Activated CD8-positive, alpha-beta memory T cell treated with anti-CD3 and anti-CD28 coated beads, Interleukin-2, amount 50 U/mL, for 24 hours (primary cell): ENCODE measurements at regions not wholly inside any gene's neighbourhood (a gene's known extent, or its start where the extent isn't known, plus 50 kb on each side); places are given as distances from the start of the nearest gene placed in this dataset.

ENCODE experiments used
- DNase-seq: peaks from one replicate; pipeline ENCODE4 v3.0.0-alpha.2; 2020; ENCODE audit errors: extremely low read depth

DNA sequence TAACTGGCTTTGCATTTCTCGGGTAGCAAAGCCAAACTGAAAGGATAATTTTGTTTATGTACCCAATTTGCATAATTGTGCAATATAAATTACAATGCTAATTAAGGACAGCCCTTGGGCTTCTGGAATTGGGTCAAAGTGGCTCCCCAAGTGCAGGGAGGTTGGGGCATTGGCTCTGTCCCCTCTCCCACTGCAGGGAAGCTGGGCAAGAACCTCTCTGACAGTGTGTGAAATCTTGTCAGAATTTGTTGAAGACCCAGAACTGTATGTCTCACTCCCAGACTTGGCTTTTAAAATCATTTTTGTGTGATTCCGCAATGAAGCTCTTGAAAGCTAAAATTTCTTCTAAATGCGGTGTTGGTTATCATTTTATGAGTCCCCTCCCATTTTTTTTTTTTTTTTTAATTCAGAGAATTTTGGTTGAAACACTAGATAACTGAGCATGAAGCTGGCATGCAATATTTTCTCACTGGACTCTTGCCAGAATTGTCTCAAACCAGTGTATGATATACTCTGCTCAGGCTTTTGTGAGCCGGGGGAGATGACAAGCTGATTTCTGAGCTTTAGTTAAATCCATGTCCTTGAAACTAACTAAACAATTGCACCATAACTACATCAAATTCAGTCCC is 878.9 kb upstream of the CXADR start:
- no peak for DNase-seq

DNA sequence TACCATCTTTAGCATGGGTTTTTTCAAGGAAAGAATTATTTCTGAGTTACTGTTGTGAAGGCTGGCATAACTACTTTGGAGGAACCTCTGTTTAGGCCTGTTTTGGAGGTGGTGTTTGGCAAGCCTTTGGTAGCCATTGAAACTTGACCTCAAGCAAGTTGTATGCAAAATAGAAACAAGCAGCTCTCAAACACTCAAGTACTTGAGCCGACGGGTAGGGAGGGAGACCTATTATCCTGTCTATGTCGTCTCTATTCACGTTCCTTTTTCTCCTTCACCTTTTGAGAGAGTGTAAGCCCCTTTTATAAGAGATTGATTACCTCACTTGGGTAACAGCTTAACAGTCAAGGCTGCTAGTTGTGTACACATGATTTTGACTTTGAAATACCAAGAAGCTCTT is 878.3 kb upstream of the CXADR start:
- no peak for DNase-seq

DNA sequence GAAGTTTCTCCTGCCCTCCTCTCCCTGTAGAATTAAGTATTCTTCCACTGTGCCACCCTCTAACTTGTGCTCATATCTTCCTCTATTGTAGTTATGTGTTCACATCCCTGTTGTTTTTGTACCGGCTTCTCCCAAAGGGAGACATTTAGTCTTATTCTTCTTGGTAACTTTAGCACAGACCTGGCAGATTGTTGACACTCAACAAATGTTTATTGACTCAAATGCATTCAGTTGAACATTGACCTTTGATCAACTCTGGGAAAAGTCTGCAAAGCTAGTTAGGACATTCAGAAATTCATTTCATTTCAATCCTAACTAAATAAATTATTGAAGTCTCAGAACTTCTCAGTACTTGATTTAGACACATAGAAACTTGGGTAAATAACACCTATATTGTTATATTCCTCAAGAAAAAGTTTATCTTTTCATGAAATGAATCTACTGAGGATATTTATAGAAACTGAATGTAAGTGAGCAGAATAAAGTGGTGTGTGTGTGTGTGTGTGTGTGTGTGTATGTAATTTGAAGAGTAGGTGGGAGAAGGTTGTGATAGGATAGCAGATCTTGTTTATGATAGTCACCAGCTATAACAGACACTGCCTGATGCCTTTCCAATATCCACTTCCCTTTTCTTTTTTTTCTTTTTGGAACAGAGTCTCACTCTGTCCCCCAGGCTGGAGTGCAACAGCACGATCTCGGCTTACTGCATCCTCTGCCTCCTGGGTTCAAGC is 872.4 kb upstream of the CXADR start:
- DNase-seq, result no peak

DNA sequence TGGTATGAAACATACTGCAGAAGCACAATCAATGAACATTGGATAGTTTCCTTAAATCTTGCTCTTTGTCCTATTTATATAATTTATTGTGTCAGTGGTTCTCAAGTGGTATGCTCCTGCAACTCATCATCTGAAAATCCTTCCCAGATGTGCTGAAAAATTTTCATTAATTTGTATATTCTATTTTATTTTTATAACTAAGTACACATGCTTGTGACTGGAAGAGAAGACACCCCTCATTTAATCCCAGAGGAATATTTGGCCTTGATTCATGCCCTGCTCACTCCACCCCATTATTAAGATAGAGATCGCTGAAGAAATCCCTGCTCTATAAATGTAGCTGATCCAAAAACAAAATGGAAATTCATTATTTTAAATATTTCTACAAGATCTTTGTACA is 870.5 kb upstream of the CXADR start:
- DNase-seq, result no peak

DNA sequence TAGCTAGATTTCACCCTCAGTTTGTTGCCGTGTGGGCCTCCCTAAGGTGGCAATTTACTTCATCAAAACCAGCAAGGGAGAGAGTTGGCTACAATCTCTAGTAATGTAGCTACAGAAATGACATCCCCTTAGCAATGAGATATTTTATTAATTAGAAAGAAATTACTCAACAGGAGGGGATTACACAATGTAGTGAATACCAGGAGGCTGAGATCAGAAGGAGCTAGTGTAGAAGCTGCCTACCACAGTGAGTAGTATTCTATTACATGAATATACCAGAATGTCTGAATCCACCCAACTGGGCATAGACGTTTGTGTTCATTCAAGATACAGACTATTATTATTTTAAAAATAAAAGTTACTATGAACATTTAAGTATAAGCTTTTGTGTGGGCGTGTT is 868.2 kb upstream of the CXADR start:
- no peak for DNase-seq

DNA sequence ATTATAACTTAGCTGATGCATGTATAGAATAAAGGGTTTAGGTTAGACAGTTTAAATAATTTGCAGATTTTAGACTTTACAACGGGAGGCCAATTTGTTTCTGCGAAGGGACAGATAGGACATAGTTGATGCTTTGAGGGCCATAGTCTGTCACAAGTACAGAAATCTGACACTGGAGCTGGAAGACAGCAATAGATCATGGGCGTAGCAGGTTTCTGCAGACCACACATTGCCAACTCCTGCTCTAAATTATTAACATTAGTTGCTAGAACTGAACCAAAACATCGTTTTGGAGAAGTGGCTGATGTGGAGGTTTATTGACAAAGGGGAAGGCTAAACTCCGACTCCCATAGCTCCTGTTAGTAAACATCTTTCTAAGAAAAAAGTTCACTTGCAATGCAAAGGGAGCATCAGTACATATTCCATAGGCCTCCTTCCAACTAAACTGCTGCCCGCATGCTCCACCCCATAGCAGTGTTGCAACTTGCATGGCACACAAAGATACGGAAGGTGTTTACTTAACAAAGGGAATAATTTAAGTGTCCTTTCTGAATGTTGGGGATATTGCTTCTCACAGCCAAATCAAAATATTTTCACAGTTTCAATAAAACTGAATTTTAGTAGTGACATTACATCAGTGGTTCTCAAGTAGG is 862.0 kb upstream of the CXADR start:
- no peak for DNase-seq

DNA sequence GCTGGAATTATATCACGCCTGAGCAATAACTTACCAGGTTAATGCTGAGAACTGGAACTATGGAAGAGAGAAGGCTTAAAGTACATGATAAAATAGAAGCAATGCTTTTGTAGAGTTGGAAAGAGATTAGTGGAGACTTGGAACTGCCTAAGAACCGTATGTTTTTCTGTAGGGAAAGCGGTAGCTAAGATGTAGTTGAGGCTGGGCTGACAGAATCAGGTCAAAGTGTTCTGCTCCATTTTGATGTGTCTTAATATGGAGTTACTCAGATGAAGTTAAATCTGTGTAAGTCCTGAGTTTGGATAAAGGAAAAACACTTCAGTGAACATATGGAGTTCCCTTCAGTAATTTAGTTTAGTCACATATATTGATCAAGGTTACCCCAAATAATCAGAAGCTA is 860.9 kb upstream of the CXADR start:
- DNase-seq, result no peak

DNA sequence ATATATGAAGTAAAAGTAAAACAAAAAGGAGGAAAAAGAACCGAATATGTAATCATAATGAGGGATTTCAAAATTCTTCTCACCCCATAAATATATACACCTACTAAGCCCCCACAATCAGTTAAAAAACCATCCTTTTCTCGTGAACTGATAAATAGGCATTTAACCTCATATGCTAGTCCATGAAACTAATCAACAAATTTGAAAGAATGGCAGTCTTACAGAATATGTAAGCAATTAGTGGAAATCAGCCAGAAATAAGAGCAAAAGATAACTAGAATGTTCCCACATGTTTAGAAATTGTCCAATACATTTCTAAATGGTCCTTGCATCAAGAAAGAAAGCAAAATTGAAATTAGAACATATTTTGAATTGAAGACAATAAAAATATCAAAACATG is 849.4 kb upstream of the CXADR start:
- no peak for DNase-seq

DNA sequence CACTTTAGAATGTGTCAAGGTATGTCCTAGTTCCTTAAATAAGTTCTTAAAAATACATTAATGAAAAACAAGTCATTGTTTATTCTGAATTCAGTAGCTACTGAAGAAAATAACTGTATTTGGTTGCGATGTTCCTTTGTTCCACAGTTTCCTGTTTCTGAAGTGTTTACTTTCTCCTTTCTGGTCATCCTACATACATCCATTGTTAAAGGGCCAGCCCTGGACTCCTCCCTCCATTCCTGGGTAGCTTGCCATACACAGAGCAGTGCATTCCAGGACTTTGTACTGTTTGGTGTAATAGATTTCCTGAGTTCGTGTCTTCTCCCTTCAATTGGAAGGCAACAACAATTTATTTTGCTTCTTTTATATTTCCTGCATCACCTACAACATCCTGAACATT is 845.4 kb upstream of the CXADR start:
- DNase-seq, result no peak

DNA sequence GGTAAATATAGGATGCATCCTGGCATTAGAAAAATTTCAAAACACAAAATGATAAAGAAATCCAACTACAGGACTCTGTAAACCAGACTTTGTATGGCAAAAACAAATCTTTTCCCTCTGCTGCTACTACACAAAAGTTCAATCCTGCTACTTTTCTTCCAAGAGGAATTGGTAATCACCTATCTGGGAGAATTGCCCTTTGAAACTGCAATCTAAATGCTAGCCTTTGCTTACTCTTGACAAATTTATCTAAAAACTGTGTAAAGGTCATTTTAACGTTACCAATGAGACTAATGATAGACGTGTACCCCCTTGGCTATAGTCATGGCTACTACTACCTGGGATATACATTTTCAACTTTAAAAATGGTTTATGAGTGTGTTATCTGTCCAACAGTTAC is 837.9 kb upstream of the CXADR start:
- no peak for DNase-seq

DNA sequence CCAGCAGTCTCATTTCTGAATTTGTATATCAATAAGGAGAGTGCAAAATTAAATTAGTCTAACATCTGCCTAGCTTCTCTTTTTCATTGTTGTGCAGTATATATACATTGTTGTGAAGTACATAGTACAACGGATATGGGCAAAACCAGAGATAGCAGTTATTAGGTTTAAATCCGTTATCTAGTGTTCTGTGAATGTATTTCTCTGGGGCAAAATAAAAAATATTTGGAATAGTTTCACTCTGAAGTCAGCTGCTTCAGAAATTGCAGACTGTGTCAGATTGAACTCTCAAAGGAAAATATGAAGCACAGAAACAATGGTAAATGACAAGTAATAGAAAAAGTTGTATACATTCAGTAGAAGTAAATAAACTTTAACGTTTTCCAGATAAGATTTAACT is 836.5 kb upstream of the CXADR start:
- no peak for DNase-seq

DNA sequence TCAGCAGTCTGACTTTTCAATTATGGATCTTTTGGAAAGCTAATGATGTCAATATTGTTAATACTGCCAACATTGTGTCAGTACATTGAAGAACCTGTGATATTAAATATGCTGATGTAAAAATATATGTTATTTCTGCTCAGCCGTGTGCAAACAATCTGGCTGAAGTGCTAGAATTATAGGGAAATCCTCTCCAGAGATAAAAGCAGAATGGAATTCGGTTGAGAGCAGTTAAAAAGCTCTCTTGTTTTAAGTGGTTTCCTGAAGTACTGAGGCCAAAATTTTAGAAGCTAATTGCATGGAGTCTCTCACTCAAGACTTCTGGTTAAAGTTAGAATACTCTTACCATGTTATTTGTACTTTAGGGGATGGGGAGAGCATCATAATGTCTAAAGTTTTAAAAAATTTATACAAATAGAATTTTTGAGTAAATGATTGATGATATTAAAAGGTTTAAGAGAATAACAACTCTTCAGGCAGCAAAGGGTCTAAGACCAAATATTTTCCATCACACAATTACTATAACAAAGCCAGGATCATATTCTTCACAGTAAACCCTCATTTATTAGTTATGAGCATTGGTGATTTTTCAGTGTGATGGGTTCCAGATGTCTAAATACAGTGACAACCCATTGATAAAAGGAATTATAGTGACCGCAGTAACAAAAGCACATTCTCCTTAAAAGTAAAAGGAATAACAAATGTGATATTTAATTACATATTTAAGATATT is 834.2 kb upstream of the CXADR start:
- no peak for DNase-seq

DNA sequence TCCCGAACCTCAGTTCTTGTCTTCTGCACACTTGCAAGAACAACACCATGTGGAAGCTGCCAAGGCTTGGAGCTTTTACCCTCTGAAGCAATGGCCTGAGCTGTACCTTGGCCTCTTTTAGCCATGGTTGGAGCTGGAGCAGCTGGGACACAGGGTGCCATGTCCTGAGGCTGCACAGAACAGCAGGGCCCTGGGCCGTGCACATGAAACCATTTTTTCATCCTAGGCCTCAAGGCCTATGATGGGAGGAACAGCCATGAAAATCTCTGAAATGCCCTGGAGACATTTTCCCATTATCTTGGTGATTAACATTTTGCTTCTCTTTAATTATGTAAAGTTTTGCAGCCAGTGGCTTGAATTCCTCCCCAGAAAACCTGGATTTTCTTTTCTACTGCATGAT is 817.8 kb upstream of the CXADR start:
- no peak for DNase-seq

DNA sequence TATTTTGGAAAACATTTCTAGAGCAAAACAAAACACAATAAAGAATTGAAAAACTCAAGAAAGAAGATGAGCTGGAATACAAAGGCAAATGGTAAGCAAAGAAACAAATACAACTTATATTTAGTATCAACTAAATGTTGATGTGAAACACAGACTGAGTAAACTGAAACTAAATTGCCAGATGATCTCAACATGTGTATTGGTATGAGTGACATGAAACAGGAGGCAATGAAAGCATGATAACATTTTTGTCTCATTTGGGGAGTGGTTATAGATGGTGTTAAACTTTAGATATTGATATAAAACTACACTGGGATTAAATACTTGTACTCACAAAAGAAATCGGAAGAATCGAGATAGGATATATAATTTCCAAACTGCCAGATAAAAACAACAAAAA is 805.6 kb upstream of the CXADR start:
- DNase-seq, result no peak

DNA sequence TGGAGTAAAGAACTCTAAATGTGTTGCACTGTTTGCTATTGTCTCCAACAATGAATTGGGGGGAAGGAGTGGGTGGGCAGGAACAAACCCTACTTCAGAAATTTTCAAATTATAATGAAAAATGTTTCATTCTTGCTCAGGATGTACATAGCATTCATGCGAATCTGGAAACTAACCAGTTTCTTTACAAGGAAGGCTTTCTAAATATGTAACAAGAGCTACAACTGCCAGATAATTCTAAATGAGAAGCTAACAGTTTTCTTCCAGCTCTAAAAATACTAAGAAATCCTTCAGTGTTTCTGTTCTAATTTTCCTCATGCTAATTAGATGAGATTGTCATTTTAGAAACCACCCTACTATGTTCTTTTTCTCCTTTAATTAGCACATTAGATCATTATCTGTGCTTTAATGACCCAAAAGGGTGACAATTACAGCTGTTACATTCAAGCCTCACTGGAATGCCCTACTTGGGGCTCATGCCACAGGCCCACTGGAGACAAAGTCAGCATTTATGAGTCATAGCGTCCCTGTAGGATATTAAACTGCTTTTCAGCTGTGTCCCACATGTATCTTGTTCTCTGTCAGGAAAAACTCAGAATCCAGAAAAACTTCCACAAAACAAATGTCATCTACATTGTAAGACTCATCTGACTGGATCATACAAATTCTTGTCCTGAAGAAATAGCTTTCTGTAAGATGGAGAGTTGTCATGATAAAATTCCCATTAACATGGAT is 804.6 kb upstream of the CXADR start:
- no peak for DNase-seq

DNA sequence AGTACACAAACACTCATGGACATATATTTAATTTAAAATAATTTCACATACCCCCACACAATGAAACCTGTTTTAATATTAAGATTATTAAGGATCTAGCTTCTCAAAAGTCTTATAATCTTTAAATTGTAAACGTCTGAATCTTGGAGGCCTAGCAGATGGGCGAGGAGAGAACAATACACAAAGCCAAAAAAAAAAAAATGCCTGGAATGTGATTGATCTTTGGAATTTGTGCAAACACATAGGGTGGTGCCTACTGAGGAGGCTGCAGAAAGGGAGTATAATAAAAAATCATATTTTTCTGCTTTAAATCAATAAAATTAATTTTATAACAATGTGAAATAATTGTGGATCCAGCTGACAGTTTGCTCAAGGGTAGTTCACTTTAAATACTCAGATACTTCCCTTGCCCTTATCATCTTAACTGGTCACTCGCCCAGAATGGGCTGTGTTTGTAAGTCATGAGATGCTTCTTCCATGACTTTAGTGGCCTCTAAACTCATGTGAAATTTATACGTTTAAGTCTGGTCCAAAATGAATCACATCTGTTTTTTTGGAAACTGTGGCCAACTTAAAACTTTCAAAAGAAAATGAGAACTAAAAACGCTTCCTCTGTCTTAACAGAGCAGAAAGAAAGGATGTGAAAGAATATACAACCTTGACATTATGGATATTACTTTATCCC is 802.8 kb upstream of the CXADR start:
- no peak for DNase-seq

DNA sequence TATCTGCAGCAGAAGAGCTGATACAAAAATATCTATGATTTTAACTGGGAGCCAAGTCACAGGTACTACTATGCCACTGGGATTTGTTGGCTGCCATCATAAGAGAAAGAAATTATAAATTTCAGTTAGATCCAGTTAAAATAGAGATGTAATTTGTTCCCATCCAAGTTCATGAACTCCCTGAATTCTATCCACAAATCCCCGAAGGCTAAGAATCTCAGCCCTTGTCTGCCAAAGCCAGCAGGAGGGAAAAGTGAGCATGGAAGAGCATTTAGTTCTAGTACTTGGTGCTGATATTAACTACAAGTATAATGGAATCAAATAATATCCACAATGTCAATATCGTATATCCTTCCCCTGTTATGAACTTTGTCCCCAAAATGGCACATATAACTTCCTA is 801.1 kb upstream of the CXADR start:
- no peak for DNase-seq

DNA sequence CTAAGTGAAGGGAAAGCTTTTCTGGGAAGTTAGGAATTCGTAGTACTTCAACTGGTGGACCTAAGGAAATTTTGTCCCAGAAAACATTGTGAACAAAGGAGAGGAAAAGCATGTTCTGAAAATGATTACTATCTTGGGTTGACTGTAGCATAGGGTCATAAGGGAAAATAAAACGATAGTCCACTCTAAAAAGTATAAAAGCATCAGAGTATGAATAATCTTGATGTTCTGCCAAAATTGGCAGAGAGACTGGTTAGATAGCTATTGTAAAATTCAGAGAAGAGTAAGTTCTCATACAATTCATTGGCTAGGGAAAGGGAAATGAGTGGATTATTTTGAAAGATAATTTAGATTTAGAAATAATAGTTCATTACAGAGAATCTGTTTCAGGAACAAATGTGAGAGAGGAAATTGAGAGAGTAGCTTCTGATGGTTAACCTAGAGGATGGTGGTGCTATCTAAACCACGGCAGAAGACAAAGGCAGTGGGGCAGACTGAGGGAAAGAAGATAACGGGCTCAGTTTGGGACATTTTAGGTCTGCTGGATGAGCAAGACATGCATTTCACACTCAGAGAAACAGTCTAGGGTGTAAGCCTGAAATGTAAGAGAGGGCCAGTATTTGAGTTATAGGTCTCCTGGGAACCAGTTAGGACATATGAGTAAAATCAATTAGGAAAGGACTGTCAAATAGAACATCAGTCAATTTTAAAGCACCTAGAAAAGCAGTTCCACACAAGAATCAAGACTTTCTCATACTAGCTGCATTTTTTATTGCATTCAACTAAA is 799.3 kb upstream of the CXADR start:
- no peak for DNase-seq

DNA sequence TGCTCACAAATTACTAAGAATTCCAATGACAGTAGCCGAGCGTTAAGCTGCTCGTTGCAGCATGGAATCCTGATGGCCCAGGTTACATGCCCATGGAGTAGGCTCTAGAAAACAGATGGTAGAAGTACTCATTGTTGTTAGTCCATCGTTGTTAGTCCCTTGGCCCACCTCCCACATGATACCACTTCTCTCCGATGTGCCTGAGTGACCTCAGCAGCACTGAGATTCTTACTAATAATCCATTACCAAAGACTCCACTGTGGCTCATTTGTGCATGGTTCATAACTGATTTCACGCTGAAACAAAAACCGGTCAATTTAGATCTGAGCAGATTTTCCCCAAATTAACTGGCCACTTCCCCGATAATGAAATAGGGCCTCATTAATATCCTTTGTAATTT is 772.3 kb upstream of the CXADR start:
- DNase-seq, result no peak

DNA sequence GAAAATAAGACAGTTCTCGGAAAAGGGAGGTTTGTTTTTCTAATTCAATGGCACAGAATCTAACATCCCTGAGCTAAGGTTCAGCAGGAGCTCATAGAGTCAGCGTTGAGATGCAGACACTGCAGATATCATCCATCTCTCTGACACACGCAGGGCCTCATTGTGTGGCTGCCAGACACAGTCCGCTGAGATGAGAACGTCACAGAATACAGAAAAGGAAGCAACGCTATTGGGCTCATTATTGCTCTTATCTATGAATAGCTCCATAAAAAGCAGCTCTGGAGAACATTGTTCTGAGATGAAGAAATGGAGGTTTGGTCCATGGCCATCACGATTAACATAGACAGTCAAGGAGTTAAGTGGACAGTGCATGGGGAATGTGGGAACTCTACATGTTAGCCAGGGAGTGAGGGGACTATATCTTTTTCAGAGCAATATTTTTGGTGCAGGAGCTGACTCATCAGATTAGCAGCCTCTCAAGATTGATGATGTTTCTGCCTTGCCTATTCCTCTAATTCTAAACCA is 771.6 kb upstream of the CXADR start:
- DNase-seq, result no peak
